ENCODE measurements at regions not wholly inside any gene's neighbourhood (a gene's known extent, or its start where the extent isn't known, plus 50 kb on each side); places are given as distances from the start of the nearest gene placed in this dataset.

- POLR2A ChIA-PET (ENCODE audit: unreplicated experiment): no interaction called here
- no peaks in the 10 kb centered on the region for H3K9me2 ChIP-seq (ENCODE audit: insufficient read depth)
- intact Hi-C loops (cut with micrococcal nuclease; ENCODE audit: unreplicated experiment): no loop called here
- no peak for DNase-seq
- no peaks in the 10 kb centered on the region for H3K79me2 ChIP-seq (ENCODE audit: low read depth)
- no peaks in the 10 kb centered on the region for H3K36me3 ChIP-seq (ENCODE audit: low read depth)
- H3K27me3 ChIP-seq (ENCODE audit: insufficient read depth, low read depth): no peaks in the 10 kb centered on the region
- TF ChIP-seq EZH2 (IDR thresholded peaks at IDR 0.05; ENCODE audit: low read depth): no peak
- no peak for TF ChIP-seq CTCF (conservative IDR thresholded peaks at IDR 0.05)
- H3F3A ChIP-seq (ENCODE audit: insufficient read depth, low read depth): peaks cover 21% of the 10 kb centered on the region; the same call in 1 of the 2 replicates
- H3K4me2 ChIP-seq: no peak overlapping the region
- H4K20me1 ChIP-seq (ENCODE audit: insufficient read depth): no peaks in the 10 kb centered on the region
- CTCF ChIA-PET: no interaction called here
- no peak overlapping the region for H2AFZ ChIP-seq
- H3K4me1 ChIP-seq (replicated peaks; ENCODE audit: insufficient read depth): peaks cover 43% of the 10 kb centered on the region
- H3K9me3 ChIP-seq (ENCODE audit: insufficient read depth, low read depth): no peaks in the 10 kb centered on the region
- no peak overlapping the region for H3K4me3 ChIP-seq
- no TSS peak for BruUV-seq (replicated peaks)
- no peak overlapping the region for H3K27ac ChIP-seq
Measured at GRCh38 chr5:171538681-171539080, 119.2 kb downstream of the FGF18 start.

- Histone ChIP-seq H3F3A (ENCODE audit: insufficient read depth, low read depth) (peaks cover 15% of the 10 kb centered on the region; the same call in 1 of the 2 replicates), H3K36me3 (ENCODE audit: low read depth) (no peaks in the 10 kb centered on the region), H4K20me1 (ENCODE audit: insufficient read depth) (no peaks in the 10 kb centered on the region), H3K4me3 (no peak overlapping the region), H3K27ac (no peak overlapping the region), H3K4me2 (no peak overlapping the region), H3K4me1 (replicated peaks; ENCODE audit: insufficient read depth) (peaks cover 22% of the 10 kb centered on the region), H3K9me3 (ENCODE audit: insufficient read depth, low read depth) (no peaks in the 10 kb centered on the region), H3K27me3 (ENCODE audit: insufficient read depth, low read depth) (no peaks in the 10 kb centered on the region), H3K9me2 (ENCODE audit: insufficient read depth) (no peaks in the 10 kb centered on the region), H3K79me2 (ENCODE audit: low read depth) (no peaks in the 10 kb centered on the region), H2AFZ (no peak overlapping the region)
- no TSS peak for BruUV-seq (replicated peaks)
- TF ChIP-seq CTCF (conservative IDR thresholded peaks at IDR 0.05): no peak
- no peak for TF ChIP-seq EZH2 (IDR thresholded peaks at IDR 0.05; ENCODE audit: low read depth)
- no peak for DNase-seq
- POLR2A ChIA-PET (ENCODE audit: unreplicated experiment): no interaction called here
- CTCF ChIA-PET: no interaction called here
- intact Hi-C loops (cut with micrococcal nuclease; ENCODE audit: unreplicated experiment): no loop called here
Measured at GRCh38 chr5:171540865-171541264, 121.4 kb downstream of the FGF18 start.

GRCh38 chr5:171541341-171541776 lies 121.9 kb downstream of the FGF18 start:
- POLR2A ChIA-PET (ENCODE audit: unreplicated experiment): no interaction called here
- Histone ChIP-seq H3K36me3 (ENCODE audit: low read depth) (no peaks in the 10 kb centered on the region), H2AFZ (no peak overlapping the region), H3K27me3 (ENCODE audit: insufficient read depth, low read depth) (no peaks in the 10 kb centered on the region), H3F3A (ENCODE audit: insufficient read depth, low read depth) (peaks cover 15% of the 10 kb centered on the region; the same call in 1 of the 2 replicates), H4K20me1 (ENCODE audit: insufficient read depth) (no peaks in the 10 kb centered on the region), H3K79me2 (ENCODE audit: low read depth) (no peaks in the 10 kb centered on the region), H3K4me3 (no peak overlapping the region), H3K4me2 (no peak overlapping the region), H3K9me3 (ENCODE audit: insufficient read depth, low read depth) (no peaks in the 10 kb centered on the region), H3K27ac (no peak overlapping the region), H3K9me2 (ENCODE audit: insufficient read depth) (no peaks in the 10 kb centered on the region), H3K4me1 (replicated peaks; ENCODE audit: insufficient read depth) (peaks cover 22% of the 10 kb centered on the region)
- intact Hi-C loops (cut with micrococcal nuclease; ENCODE audit: unreplicated experiment): no loop called here
- no peak for DNase-seq
- CTCF ChIA-PET: interaction anchor here (0.6 kb wide), 1 partner anchor 66 kb away, joined by 3 read pairs; no protein-coding TSS in a partner anchor
- no TSS peak for BruUV-seq (replicated peaks)
- TF ChIP-seq EZH2 (IDR thresholded peaks at IDR 0.05; ENCODE audit: low read depth): no peak
- no peak for TF ChIP-seq CTCF (conservative IDR thresholded peaks at IDR 0.05)
